GM18511 (cell line): ENCODE measurements at regions not wholly inside any gene's neighbourhood (a gene's known extent, or its start where the extent isn't known, plus 50 kb on each side); places are given as distances from the start of the nearest gene placed in this dataset.
"Not testable (repeated sequence)": the region's sequence is repeated elsewhere in the genome, so short reads cannot be mapped to it uniquely, and the experiment has no call there.

Source experiments
- ATAC-seq: cut with Tn5 transposase; IDR thresholded peaks from one replicate; pipeline ENCODE4 v1.9.1; 2021; ENCODE audit warnings: mild to moderate bottlenecking, moderate library complexity; ENCODE audit not compliant: unreplicated experiment

GRCh38 chr5:106508894-106509293 lies 1161.8 kb downstream of the EFNA5 start:
- no peak for ATAC-seq

DNA sequence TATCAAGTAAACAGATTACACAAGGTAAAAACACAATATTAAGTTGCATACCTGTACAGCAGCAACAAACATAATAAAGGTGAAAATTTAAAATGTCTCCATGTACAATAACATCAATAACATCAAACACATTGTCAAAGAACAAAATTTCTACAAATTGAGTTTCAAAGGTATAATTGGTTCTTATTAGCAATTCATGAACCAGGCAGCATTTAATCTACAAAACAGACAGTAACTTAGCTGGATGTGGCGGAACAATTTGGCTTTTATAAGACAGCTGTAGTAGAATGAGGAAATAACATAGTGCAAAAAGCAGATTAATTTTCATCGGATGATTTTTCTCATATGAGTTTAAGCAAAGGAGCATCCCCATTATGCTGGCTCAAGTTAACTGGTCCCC lies 1176.8 kb downstream of the EFNA5 start:
- ATAC-seq = no peak

DNA sequence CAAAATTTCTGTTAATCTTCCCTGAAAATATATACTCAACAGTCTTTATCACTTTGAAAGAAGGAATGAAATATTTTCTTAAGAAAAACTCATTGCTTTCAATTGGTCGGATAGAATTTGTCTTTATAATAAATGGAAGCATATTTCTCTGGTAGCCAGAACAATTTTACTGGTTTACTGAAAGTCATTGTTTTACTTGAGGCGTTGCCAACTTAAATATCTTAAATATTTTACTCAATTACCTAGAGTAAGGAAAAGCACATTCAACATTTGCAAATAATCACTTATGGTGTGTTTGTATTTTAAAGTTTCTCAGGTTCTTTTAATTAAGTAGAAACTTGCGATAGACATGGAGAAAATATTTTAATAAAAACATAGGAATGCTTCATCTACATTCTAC lies 1181.7 kb downstream of the EFNA5 start:
- no peak for ATAC-seq

DNA sequence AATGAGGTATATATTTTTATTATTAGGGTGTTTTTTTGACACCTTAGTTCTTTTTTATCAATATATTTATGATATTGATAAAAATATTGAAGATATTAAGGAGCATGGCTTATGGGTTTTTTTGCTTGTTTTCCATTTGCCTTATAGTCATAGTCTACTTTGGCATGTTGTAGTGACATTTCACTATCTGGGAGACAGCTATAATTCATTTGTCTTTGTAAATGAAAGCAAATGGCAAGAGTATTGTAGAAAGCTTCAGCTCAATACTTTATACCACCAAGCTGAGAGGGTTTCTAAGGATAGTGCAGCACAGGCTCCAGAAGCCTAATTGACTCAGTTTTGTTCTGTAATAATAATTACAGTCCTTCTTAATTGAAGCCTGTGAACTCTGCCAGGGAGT lies 1182.3 kb downstream of the EFNA5 start:
- no peak for ATAC-seq

GRCh38 chr5:106481374-106481773 lies 1189.4 kb downstream of the EFNA5 start:
- no peak for ATAC-seq

DNA sequence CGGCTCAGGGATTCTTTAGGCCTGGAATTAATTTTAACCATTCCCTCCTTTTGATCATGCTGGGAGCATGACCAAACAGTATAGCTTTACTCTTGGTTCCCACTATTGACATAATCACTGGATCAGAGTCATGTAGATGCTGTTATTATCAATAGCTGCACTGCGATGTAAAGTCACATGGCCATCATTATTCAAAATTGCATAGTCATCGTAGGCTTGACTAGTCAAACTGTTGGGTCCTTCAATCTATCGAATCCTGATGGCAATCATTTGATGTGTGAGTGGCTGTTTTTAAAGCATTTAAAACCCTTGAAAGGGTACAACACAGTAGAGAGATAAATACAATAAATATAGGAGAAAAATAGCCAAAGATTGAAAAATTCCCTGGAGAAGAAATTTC lies 1194.1 kb downstream of the EFNA5 start:
- ATAC-seq = no peak

GRCh38 chr5:106474066-106474465 lies 1196.7 kb downstream of the EFNA5 start:
- ATAC-seq = no peak

DNA sequence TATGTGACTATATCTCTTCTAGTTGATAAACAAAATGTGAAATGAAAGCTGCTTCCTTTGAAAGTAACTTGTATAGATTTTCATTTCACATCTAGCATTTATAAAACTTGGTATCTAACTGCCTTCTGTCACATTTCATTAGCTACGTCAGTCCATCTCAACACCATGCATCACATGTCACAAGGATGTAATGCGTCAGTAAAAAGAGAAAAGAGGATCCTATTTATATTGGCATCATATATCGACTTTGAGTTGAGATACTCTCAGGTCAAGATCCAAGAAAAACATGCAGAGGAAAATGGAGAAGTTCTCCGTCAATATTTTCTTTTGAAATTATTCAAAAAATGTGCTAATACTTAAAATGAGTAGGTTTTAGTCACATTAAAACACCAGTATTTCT lies 1211.2 kb downstream of the EFNA5 start:
- no peak for ATAC-seq

GRCh38 chr5:106454651-106455415 lies 1215.9 kb downstream of the EFNA5 start:
- no peak for ATAC-seq

DNA sequence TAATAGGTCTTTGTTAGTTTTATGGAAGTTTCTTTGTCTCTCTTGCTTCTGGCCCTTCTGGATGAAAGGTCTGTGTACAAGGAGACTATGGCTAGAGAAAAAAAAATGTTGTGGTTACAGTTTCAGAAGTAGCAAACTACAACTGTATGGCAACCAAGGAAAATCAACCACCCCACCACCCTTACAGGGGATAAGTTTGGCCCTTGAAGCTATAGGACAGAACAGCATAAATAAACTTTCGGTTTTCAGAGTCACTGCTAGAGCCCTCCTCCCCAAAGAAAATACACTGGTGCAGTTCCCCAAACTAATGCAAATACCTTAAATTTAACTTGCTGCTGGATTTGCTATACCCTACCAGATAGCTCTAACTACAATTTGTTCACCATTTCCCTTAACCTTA lies 1216.7 kb downstream of the EFNA5 start:
- ATAC-seq = no peak

- no peak for ATAC-seq
Observed at GRCh38 chr5:106451998-106452397, 1218.7 kb downstream of the EFNA5 start.

GRCh38 chr5:106443746-106444145 lies 1227.0 kb downstream of the EFNA5 start:
- ATAC-seq = no peak

- ATAC-seq = no peak
Observed at GRCh38 chr5:106435185-106435584, 1235.6 kb downstream of the EFNA5 start.

DNA sequence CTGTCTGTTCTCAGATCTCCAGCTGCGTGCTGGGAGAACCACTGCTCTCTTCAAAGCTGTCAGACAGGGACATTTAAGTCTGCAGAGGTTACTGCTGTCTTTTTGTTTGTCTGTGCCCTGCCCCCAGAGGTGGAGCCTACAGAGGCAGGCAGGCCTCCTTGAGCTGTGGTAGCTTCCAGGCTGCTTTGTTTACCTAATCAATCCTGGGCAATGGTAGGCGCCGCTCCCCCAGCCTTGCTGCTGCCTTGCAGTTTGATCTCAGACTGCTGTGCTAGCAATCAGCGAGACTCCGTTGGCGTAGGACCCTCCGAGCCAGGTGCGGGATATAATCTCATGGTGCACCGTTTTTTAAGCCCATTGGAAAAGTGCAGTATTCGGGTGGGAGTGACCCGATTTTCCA lies 1240.0 kb downstream of the EFNA5 start:
- ATAC-seq = not testable (repeated sequence)

DNA sequence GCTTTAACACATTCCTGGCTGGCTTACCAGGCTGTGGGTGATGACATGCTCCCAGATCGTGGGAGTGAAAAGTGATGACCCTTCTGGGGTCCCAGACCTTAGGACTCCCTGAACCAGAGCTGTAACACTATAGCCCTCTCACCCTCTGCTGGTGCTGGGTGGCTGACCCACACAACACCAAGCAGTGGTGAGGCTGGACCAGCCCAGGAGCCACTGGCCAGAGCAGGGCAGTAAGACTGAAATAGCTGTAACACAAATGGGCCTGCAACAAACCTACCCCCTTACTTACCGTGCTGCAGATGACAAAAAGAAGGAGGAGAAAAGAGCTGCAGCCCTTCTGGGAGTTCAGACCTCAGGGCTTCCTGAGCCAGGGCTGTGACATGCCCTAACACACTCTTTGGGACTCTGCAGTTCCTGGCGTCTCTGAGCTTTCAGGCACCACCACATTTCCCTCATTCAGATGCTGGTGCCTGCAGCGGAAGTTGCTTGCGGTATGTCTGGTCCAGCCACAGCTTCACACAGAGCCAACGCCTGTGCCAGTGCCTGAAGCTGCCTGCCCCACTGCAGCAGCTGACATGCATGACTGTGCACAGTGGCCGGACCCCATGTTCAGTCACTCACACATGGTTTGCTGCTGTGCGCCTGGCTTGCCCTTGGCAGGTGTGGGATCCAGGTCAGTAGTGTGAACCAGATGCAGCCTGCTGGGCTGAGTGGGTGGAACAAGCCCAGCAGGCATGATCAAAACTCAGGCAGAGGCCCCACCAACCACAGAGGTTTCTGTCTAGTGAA lies 1247.4 kb downstream of the EFNA5 start:
- no peak for ATAC-seq

DNA sequence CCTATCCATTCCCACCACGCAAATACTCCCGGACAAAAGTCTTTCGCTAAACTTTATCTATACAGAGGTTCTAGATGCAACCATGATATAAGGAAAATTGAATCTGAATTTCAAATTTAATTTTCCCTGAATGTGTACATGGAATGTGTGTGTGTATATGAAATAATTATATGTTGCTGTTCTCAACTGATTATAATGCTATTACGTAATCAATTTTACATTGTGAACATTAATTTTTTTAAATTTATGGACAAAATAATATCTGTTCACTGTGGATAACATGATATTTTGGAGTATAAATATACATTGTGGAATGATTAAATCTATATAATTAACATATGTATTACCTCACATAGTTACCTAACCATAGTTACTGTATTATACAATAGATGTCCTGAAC lies 1250.6 kb downstream of the EFNA5 start:
- no peak for ATAC-seq

DNA sequence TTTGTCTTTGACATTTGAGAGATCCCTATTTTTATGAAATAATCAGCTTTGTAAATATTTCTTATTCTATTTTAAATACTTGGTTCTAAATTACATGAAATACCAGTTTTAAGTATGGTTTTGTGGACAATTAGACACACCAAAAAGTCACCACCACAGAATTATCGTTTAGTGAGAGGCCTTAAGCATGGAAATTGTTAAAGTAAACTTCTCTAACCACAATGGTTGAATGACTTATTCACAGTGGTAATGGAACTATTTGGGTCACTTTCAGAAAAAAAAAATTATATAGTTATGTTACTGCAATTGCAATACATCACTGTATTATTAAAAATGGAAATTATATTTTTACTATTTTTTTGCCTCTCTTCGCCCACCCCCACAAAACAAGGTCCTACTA lies 1252.5 kb downstream of the EFNA5 start:
- ATAC-seq = no peak

GRCh38 chr5:106417566-106417965 lies 1253.2 kb downstream of the EFNA5 start:
- no peak for ATAC-seq

GRCh38 chr5:106417163-106417562 lies 1253.6 kb downstream of the EFNA5 start:
- no peak for ATAC-seq

- ATAC-seq = no peak
Observed at GRCh38 chr5:106415541-106415940, 1255.2 kb downstream of the EFNA5 start.

GRCh38 chr5:106414342-106414741 lies 1256.4 kb downstream of the EFNA5 start:
- ATAC-seq = no peak

- no peak for ATAC-seq
Observed at GRCh38 chr5:106412606-106413005, 1258.1 kb downstream of the EFNA5 start.
